NCI-H748 treated with DMSO at 0.1 percent for 48 hours (cell line): ENCODE measurements at regions not wholly inside any gene's neighbourhood (a gene's known extent, or its start where the extent isn't known, plus 50 kb on each side); places are given as distances from the start of the nearest gene placed in this dataset.

Experiments
- DNase-seq: peaks from one replicate; lab custom pipeline; 2025; lab: John Stamatoyannopoulos, UW

DNA sequence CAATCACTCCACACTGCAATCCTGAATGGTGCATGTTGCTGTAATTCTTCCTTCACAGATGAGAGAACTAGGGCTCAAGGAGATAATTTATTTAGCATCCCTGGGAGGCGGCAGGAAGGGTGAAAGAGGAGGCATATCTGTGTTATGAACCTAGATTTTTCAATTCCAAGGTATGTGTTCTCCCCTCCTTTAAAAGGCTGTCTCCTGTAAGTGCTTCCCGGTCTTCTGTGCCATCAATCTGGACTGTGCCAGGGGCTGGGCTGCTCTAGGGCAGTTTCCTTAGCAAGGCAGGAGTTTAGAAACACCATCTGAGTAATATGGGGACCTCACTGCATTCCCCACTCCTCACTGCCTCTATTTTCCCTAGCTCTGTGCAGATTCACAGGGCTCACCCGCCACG lies 185.0 kb downstream of the RFC3 start:
- DNase-seq, result no peak

DNA sequence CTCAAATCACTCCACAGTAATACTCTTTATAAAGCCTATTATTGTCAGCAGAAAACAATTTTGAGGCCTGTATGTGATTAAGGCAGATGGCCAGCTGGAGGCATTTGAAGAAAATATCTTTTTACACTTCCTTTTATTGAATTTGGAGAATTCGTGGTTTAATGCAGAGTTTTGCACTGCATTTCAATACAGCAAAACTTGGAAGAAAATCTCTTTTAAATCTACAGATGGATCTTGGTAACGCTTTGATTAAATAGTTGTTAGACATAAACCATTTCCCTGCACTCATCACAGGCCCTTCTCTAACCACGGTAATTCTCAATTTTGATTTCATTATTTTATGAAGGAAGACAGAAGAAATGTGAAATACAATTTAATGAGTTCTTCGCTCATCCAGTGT lies 185.7 kb downstream of the RFC3 start:
- no peak for DNase-seq

DNA sequence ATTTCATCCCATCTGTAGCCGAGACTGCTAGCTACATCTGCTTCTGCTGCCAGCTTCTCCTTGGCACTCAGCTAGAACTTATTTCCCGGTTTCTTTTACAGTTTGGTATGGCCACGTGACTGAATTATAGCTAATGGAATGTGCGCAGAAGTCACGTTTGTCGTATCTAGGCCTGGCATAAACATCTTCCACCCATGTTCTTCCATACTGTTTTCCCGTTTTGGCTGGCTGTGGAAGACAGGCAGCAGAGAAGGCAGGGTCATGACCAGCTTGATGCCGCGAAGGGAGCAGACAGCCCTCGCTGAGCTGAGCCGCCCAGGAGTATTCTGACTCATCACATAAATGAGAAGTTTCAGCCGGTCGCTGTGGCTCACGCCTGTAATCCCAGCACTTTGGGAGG lies 186.7 kb downstream of the RFC3 start:
- no peak for DNase-seq

DNA sequence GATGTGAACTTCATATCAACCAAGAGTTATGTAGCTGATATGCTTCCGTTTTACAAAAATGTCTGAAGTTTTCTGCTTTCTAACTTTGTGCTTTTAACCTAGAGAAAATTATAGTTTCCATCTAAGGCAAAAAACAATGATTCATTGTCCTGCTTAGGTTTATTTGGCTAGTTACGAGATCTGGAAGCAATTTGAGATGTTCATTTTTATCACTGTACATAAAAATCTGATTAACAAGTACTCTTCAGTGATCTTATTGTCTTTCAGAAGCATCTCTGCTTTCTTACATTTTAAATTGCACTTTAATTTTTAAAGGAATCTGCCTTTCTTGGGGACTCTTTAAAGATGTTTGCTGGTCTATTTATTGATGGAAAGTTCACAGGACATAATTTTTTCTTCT lies 188.1 kb downstream of the RFC3 start:
- no peak for DNase-seq

DNA sequence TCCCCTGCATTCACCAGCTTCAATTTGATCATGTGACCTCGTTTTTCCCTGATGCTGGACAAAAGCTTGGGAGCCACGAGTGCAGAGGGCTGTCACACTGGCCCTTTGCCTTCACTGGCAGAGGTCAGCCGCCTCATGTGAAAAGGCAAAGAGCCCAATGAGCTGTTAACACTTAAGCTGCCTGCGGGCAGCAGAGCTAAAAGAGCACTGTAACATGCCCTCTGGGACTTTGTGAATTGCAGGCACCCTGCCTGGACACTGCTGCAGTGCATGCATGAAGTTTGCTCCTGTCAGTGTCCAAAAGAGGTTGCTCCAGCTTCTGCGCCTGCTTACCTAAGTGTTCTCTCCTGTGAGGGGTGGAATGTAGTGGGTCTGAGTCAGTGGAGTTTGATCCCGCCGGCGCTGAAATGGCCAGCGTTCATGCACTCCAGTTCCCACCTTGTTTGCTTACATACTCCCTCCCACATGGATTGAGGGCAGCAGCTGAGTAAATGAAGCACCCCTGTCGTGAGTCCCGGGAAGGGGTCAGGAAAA lies 193.7 kb downstream of the RFC3 start:
- peak; percentile 76 for DNase-seq

- DNase-seq, result no peak
These were observed 194.4 kb downstream of the RFC3 start for GRCh38 chr13:34012382-34012781.

- no peak for DNase-seq
These were observed 195.1 kb downstream of the RFC3 start for GRCh38 chr13:34013061-34013460.

- no peak for DNase-seq
These were observed 199.3 kb downstream of the RFC3 start for GRCh38 chr13:34017231-34017630.

GRCh38 chr13:34019870-34020269 lies 201.9 kb downstream of the RFC3 start:
- no peak for DNase-seq

- DNase-seq, result no peak
These were observed 202.4 kb downstream of the RFC3 start for GRCh38 chr13:34020388-34020787.

DNA sequence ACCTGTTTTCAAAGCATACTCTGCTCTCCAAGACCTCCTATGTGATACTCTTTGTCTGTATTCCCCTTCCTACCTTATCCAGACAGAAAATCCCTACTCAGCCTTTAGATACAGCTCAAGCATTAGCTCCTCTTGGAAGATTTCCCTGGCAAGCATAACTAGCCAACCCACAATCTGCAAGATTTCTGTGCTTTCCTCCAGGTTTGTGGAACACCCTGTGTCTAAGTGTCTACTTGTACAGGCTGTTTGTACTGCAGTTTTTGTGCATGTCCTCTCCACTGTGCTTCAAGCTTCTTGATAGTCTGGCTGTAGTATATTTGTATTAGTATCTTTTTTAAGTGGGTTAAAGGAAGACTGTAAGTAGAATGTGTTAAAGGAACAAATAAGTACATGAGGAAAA lies 203.7 kb downstream of the RFC3 start:
- no peak for DNase-seq

GRCh38 chr13:34025746-34026145 lies 207.8 kb downstream of the RFC3 start:
- no peak for DNase-seq

DNA sequence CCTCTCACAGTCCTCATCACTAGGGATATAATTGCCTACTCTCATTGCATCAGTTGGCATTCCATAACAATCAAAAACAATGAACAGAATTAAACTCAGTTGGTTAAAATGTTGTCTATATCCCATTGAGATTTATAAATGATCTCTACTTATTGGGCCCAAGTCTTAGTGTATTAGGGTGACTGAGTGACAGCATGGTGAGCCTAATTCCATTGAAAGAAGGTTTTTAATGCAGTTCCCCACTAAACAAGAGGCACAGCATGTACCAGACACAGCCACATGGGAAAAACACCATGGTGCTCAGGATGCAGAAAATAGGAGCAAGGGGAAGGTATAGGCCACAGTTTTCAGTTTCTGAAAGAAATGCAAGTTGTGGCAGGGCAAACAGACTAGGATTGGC lies 208.4 kb downstream of the RFC3 start:
- no peak for DNase-seq

GRCh38 chr13:34028496-34029442 lies 210.8 kb downstream of the RFC3 start:
- DNase-seq, result no peak

DNA sequence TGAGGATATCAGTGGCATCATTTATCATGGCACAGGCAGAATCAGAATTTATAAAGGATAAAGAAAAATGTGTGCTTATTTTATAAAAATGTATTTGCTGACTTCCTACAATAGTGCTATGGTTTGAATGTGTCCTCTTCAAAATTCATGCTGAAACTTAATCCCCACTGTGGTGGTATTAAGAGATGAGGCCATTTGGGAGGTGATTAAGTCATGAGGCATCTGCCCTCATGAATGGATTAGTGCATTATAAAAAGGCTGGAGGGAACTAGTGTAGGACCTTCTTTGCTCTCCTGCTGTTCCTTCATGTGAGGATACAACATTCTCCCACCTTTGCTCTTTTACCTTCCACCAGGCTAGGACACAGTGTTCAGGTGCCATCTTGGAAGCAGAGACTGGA lies 212.8 kb downstream of the RFC3 start:
- no peak for DNase-seq

- no peak for DNase-seq
These were observed 213.7 kb downstream of the RFC3 start for GRCh38 chr13:34031610-34032009.

DNA sequence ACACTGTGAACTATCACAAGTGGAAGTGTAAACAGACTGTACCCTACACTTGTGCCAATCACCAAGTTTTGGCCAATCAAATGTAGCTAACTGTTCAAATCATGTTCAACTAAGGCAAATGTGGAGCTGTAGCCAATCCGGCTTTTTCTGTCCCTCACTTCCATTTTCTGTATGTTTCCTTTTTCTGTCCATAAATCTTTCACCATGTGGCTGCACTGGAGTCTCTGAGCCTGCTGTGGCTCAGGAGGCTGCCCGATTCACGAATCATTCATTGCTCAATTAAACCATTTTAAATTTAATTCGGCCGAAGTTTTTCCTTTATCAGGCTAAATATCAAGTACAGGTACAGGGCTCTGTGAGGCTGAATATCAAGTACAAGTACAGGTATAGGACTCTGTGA lies 216.5 kb downstream of the RFC3 start:
- no peak for DNase-seq

GRCh38 chr13:34035178-34035577 lies 217.2 kb downstream of the RFC3 start:
- no peak for DNase-seq

DNA sequence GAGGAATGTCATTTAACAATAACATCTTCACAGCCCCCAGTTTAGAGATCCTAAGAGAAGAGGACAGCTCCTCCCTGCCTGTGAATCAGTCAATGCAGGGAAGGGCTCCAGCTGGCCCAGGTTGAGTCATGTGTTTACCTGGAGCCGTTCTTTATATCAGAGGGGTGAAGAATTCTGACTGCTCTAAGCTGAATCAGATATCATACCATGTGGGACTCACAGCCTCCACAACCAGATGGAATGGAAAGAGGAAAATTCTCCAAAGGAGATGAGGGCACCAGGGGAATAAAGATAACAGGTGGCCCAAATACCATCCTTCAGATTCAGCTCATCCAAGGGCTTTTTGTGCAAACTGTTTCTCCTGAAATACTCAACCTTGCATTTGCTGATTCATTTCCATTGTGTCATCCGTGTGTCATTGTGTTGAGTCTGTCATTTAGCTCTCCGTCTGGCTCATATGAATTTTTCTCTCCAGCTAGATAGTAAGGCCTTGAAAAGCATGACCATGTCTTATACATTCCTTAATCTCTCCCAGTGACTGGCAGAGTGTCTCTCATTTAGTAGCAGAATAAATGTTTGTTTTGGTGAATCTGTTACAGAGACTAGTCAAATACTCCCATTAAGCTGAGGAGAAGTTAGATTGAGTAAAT lies 217.9 kb downstream of the RFC3 start:
- DNase-seq, result peak; percentile 18

DNA sequence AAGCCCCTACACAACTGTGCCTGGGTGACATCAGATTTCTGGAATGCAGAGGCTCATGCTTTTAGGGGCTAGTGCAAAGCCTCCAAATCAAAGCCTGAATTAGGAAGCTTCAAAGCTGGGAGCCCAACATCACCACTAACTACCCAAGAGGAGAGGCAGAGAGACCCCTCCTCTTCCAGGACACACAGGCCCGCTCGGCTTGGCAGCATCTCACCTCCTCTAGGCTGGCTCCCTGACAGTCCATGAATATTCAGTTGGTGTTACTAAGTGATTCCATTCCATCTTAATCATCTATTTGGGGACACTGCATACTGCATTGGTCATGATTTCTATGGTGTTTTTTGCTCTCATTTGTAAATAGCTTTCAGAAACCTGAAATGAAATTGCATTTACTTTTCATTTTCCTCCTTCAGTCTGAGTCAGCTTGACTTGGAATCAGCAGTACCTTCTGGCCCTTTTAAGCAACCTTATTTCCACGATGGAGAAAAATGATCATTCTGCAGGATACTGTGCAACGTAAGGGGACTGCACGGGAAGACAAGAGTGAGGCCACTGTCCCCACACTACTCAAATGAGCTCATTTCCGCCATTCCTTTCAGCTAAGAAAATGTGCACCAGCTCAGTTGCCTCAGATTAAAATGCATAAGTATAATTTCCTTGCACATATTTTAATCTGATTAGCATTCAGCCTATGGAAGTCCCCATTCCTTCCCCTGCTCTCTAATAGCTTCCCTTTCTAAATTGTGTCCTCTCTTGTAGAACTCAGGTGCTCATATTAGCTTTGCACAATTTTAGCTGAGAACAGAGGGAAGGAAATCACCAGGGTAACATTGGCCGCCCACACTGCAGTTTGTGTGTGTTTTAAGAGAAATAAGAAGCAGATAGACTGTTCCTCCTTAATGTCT lies 219.9 kb downstream of the RFC3 start:
- DNase-seq, result no peak

DNA sequence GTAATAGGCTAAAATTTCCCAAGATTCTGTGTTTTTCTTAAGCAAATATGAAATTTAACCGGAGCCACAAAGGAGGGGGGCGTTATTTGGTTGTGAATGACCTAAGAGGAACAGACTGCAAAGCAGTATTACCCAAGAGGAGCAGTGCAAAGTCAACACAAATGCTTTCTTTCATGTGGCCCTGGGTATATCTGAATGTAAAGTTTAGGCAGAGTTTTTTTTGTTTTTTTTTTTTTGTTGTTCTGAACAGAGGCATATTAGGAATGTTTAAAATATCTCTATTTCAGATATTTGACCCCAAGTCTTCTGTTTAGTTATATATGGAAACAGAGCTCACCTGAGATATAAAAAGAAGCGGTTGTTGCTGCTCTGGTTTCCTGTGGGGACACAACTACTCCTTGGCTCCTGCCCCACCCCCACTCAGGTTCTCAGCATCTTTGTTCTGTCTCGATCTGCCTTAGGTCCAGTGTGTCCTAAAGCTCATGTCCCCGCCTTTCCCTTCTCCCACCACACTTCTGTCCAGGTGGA lies 220.7 kb downstream of the RFC3 start:
- no peak for DNase-seq

GRCh38 chr13:34039678-34040077 lies 221.7 kb downstream of the RFC3 start:
- DNase-seq, result no peak
